ENCODE measurements at regions not wholly inside any gene's neighbourhood (a gene's known extent, or its start where the extent isn't known, plus 50 kb on each side); places are given as distances from the start of the nearest gene placed in this dataset.

DNA sequence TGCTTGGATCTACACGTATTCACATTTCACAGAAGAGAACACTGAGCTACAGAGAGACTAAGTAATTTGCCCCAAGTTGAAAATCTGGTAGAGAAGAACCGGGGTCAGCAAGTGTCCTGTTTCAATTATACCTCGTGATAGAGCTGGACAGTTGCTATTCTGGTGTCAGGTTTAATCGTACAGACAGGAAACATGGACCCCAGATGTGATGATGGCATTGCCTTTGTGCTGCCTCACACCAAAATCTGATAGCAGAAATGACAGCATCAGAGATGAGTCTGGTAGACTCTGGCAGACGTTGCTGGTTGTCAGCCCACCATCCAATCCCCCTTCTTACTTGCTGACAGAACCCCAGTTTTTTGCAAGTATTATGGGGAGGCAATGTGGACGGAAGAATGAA, 112.1 kb upstream of the FOXF1 start:
- TF ChIP-seq, protein P1, sequence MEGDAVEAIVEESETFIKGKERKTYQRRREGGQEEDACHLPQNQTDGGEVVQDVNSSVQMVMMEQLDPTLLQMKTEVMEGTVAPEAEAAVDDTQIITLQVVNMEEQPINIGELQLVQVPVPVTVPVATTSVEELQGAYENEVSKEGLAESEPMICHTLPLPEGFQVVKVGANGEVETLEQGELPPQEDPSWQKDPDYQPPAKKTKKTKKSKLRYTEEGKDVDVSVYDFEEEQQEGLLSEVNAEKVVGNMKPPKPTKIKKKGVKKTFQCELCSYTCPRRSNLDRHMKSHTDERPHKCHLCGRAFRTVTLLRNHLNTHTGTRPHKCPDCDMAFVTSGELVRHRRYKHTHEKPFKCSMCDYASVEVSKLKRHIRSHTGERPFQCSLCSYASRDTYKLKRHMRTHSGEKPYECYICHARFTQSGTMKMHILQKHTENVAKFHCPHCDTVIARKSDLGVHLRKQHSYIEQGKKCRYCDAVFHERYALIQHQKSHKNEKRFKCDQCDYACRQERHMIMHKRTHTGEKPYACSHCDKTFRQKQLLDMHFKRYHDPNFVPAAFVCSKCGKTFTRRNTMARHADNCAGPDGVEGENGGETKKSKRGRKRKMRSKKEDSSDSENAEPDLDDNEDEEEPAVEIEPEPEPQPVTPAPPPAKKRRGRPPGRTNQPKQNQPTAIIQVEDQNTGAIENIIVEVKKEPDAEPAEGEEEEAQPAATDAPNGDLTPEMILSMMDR (conservative IDR thresholded peaks at IDR 0.05): no peak
- TF ChIP-seq EZH2 (IDR thresholded peaks at IDR 0.05; ENCODE audit: low read depth): no peak

Data from PC-9 (cell line).